Endothelial cell of umbilical vein (primary cell): ENCODE measurements at regions not wholly inside any gene's neighbourhood (a gene's known extent, or its start where the extent isn't known, plus 50 kb on each side); places are given as distances from the start of the nearest gene placed in this dataset.

Experiments
- BruUV-seq: library from RNA; stranded (reverse); fragments of 400-500 nt; replicated peaks from 2 replicates; lab custom pipeline; 2021; lab: Mats Ljungman, UMichigan
- CTCF ChIA-PET: fragments of 300-600, 350-600 bp; sonication (Branson Sonifier 250); formaldehyde crosslinking; loops from one replicate; lab custom pipeline; 2021; ENCODE audit warnings: antibody characterized with exemption, inconsistent platforms; lab: Charles Lee
- POLR2A ChIA-PET: fragments of 300-600, 350-600 bp; sonication (Branson Sonifier 250); formaldehyde crosslinking; loops from one replicate; lab custom pipeline; 2021; ENCODE audit warnings: antibody characterized with exemption, inconsistent platforms; lab: Charles Lee
- DNase-seq: peaks from one replicate; pipeline ENCODE4 v3.0.0-alpha.2; 2011; ENCODE audit warnings: low read depth, low spot score
- FAIRE-seq: peaks from 2 replicates; lab custom pipeline; 2011; peaks lifted over from hg19 to GRCh38; lab: Jason Lieb, UNC
- H2AFZ ChIP-seq: 2 replicates; pipeline ENCODE4 v1.6.0; 2012; ENCODE audit warnings: low read depth, low read length, control low read depth, inconsistent platforms
- H3K27ac ChIP-seq: 2 replicates; pipeline ENCODE4 v1.5.1; 2011; ENCODE audit warnings: low read depth, mild to moderate bottlenecking, control low read depth, low read length, moderate library complexity; ENCODE audit not compliant: insufficient read depth
- H3K27me3 ChIP-seq, 2 experiments: 2 replicates each; pipeline versions ENCODE4 v1.6.0 to v1.6.1; 2011; ENCODE audit warnings: low read length in 2 of 2, mixed read lengths in 1 of 2; ENCODE audit not compliant: control insufficient read depth in 2 of 2, insufficient read depth in 2 of 2
- H3K36me3 ChIP-seq, 2 experiments: 2 replicates in 1 of 2; 3 replicates in 1 of 2; pipeline ENCODE4 v1.5.1; 2011; ENCODE audit warnings: low read length in 2 of 2, mild to moderate bottlenecking in 1 of 2, moderate library complexity in 1 of 2; ENCODE audit not compliant: control insufficient read depth in 2 of 2, insufficient read depth in 2 of 2; ENCODE audit errors: extremely low read depth in 1 of 2
- H3K4me1 ChIP-seq: 3 replicates; pipeline ENCODE4 v1.5.1; 2011; ENCODE audit warnings: mild to moderate bottlenecking, low read length; ENCODE audit not compliant: control insufficient read depth, insufficient read depth; ENCODE audit errors: extremely low read depth
- H3K4me2 ChIP-seq: 2 replicates; pipeline ENCODE4 v1.6.1; 2011; ENCODE audit warnings: low read length, control low read depth, mixed read lengths; ENCODE audit not compliant: insufficient read depth
- H3K4me3 ChIP-seq, 3 experiments: fragments of 200-600 bp in 1 of 3; sonication (generic), shearing (Covaris generic) in 1 of 3; replicated peaks in 1 of 3; 2 replicates each; pipeline ENCODE4 v1.5.1; 2011 to 2016; ENCODE audit warnings: control low read depth in 3 of 3, low read length in 3 of 3, mild to moderate bottlenecking in 2 of 3, inconsistent platforms in 1 of 3, low read depth in 1 of 3, moderate library complexity in 1 of 3; ENCODE audit not compliant: insufficient read depth in 1 of 3
- H3K79me2 ChIP-seq: 2 replicates; pipeline ENCODE4 v1.6.0; 2012; ENCODE audit warnings: low read length, inconsistent platforms; ENCODE audit not compliant: control insufficient read depth, insufficient read depth
- H3K9ac ChIP-seq: replicated peaks from 2 replicates; pipeline ENCODE3; 2011; ENCODE audit warnings: low read length, control low read depth; ENCODE audit not compliant: insufficient read depth; ENCODE audit errors: extremely low read depth
- H3K9me1 ChIP-seq: replicated peaks from 3 replicates; pipeline ENCODE4 v1.6.0; 2011; ENCODE audit warnings: mild to moderate bottlenecking, low read length; ENCODE audit not compliant: control insufficient read depth, insufficient read depth; ENCODE audit errors: extremely low read depth
- H3K9me3 ChIP-seq: replicated peaks from 2 replicates; pipeline ENCODE4 v1.5.1; 2012; ENCODE audit warnings: low read length, inconsistent platforms; ENCODE audit not compliant: control insufficient read depth, insufficient read depth
- H4K20me1 ChIP-seq: replicated peaks from 2 replicates; pipeline ENCODE3; 2011; ENCODE audit warnings: mild to moderate bottlenecking, low read length; ENCODE audit not compliant: control insufficient read depth, insufficient read depth; ENCODE audit errors: extremely low read depth
- CTCF ChIP-seq, 2 donors: IDR thresholded peaks; 1 replicate in 1 of 2; 2 replicates in 1 of 2; pipeline ENCODE4 v1.5.1; 2011; ENCODE audit warnings: low read length in 2 of 2, mild to moderate bottlenecking in 2 of 2, moderate library complexity in 2 of 2, control low read depth in 1 of 2, inconsistent platforms in 1 of 2, low read depth in 1 of 2; ENCODE audit not compliant: insufficient read depth in 1 of 2; ENCODE audit errors: extremely low read depth in 1 of 2
- EZH2 ChIP-seq: IDR thresholded peaks from 2 replicates; pipeline ENCODE4 v1.6.1; 2012; ENCODE audit warnings: borderline replicate concordance, low read depth, mild to moderate bottlenecking, moderate library complexity, low read length, inconsistent platforms; ENCODE audit not compliant: severe bottlenecking
- FOS ChIP-seq: IDR thresholded peaks from 2 replicates; pipeline ENCODE4 v1.6.1; 2011; ENCODE audit warnings: mild to moderate bottlenecking, low read length, moderate library complexity, borderline replicate concordance; ENCODE audit not compliant: insufficient read depth
- GATA2 ChIP-seq: IDR thresholded peaks from 2 replicates; pipeline ENCODE4 v1.7.0; 2011; ENCODE audit warnings: low read depth, mild to moderate bottlenecking, moderate library complexity, mixed read lengths, low read length; ENCODE audit not compliant: insufficient read length, insufficient read depth
- JUN ChIP-seq: IDR thresholded peaks from 2 replicates; pipeline ENCODE4 v1.6.1; 2011; ENCODE audit warnings: borderline replicate concordance, low read depth; ENCODE audit not compliant: insufficient read length, insufficient read depth
- MYC ChIP-seq: IDR thresholded peaks from one replicate; pipeline ENCODE4 v1.6.1; 2011; ENCODE audit warnings: mild to moderate bottlenecking, low read depth, low read length
- POLR2A ChIP-seq: IDR thresholded peaks from 2 replicates; pipeline ENCODE4 v1.6.1; 2012; ENCODE audit warnings: low read depth, mild to moderate bottlenecking, control low read depth, low read length
- POLR2AphosphoS5 ChIP-seq: IDR thresholded peaks from 2 replicates; pipeline ENCODE4 v1.6.1; 2012; ENCODE audit warnings: low read depth, mild to moderate bottlenecking, control low read depth, low read length, moderate library complexity; ENCODE audit not compliant: insufficient read depth
- dilution Hi-C: fragments of 300-500 bp; cut with MboI; formaldehyde crosslinking; loops from one replicate; pipeline ENCODE4 v1.15.0; 2019; ENCODE audit warnings: low sequenced_read_pairs; ENCODE audit not compliant: extremely low pct_ligation_motif_present
- intact Hi-C: fragments of 100-400 bp; cut with micrococcal nuclease; formaldehyde crosslinking; loops from one replicate; pipeline ENCODE4 v1.10.0; 2022
- TF ChIP-seq, protein P1 (sequence below): IDR thresholded peaks from 2 replicates; pipeline ENCODE4 v1.6.1; 2011; ENCODE audit not compliant: insufficient read depth, insufficient read length

GRCh38 chr3:159779883-159780282 lies 208.8 kb upstream of the IL12A start:
- CTCF ChIA-PET: interaction anchor here (0.9 to 4.2 kb wide), 4 partner anchors 14 to 25 kb away, joined by 3 to 27 read pairs (median 4); no protein-coding TSS in a partner anchor

More at GRCh38 chr3:159779883-159780282, 208.8 kb upstream of the IL12A start:
- Histone ChIP-seq H2AFZ (no peak overlapping the region), H3K9me1 (no peaks in the 10 kb centered on the region), H3K4me3 (no peak overlapping the region), H3K9me3 (no peaks in the 10 kb centered on the region), H3K27ac (no peak overlapping the region), H3K4me2 (no peak overlapping the region), H3K36me3 (no peaks in the 10 kb centered on the region), H3K4me1 (peaks cover 23% of the 10 kb centered on the region), H3K27me3 (no peaks in the 10 kb centered on the region), H3K79me2 (peaks cover 86% of the 10 kb centered on the region), H3K9ac (no peak overlapping the region), H4K20me1 (no peaks in the 10 kb centered on the region)
- dilution Hi-C loops (no loop called here), intact Hi-C loops (loop anchor here (5.0 kb wide), 1 partner anchor 622 kb away; no protein-coding TSS in a partner anchor)
- FAIRE-seq (no peak), DNase-seq (no peak)
- no TSS peak for BruUV-seq
- POLR2A ChIA-PET: no interaction called here
- TF ChIP-seq EZH2 (no peak), MYC (no peak), JUN (no peak), POLR2AphosphoS5 (no peak), CTCF (IDR thresholded peaks at IDR 0.05; ENCODE audit: extremely low read depth in 1 of 2, insufficient read depth in 1 of 2, low read depth in 1 of 2, low read length in 2 of 2) (no peak), GATA2 (no peak), POLR2A (no peak), FOS (no peak)
- TF ChIP-seq, protein P1, sequence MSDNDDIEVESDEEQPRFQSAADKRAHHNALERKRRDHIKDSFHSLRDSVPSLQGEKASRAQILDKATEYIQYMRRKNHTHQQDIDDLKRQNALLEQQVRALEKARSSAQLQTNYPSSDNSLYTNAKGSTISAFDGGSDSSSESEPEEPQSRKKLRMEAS: no peak
